Bronchial epithelial cell (primary cell): ENCODE measurements at regions not wholly inside any gene's neighbourhood (a gene's known extent, or its start where the extent isn't known, plus 50 kb on each side); places are given as distances from the start of the nearest gene placed in this dataset.

Experiments
- DNase-seq: peaks from one replicate; pipeline ENCODE4 v3.0.0-alpha.2; 2010; ENCODE audit warnings: low read depth
- FAIRE-seq: peaks from 2 replicates; lab custom pipeline; 2011; peaks lifted over from hg19 to GRCh38; lab: Jason Lieb, UNC
- H3K27me3 ChIP-seq: 2 replicates; pipeline ENCODE4 v1.5.1; 2011; ENCODE audit warnings: low read length; ENCODE audit not compliant: control insufficient read depth, insufficient read depth
- H3K36me3 ChIP-seq: 2 replicates; pipeline ENCODE4 v1.5.1; 2011; ENCODE audit warnings: low read length; ENCODE audit not compliant: control insufficient read depth, insufficient read depth
- H3K4me3 ChIP-seq: 2 replicates; pipeline ENCODE4 v1.5.1; 2011; ENCODE audit warnings: mild to moderate bottlenecking, low read depth, low read length, control low read depth
- CTCF ChIP-seq: IDR thresholded peaks from 2 replicates; pipeline ENCODE4 v1.5.1; 2011; ENCODE audit warnings: mild to moderate bottlenecking, moderate library complexity, low read length, control low read depth, inconsistent platforms; ENCODE audit not compliant: insufficient read depth, severe bottlenecking

- H3K4me3 ChIP-seq = no peak overlapping the region
- no peaks in the 10 kb centered on the region for H3K27me3 ChIP-seq
- no peak for DNase-seq
- no peaks in the 10 kb centered on the region for H3K36me3 ChIP-seq
- FAIRE-seq = no peak
- no peak for TF ChIP-seq CTCF
Measured at GRCh38 chr13:81197966-81198365, 857.0 kb upstream of the SPRY2 start.

GRCh38 chr13:81197483-81197882 lies 856.6 kb upstream of the SPRY2 start:
- no peaks in the 10 kb centered on the region for H3K27me3 ChIP-seq
- no peak for DNase-seq
- H3K4me3 ChIP-seq = no peak overlapping the region
- TF ChIP-seq CTCF = no peak
- H3K36me3 ChIP-seq = no peaks in the 10 kb centered on the region
- no peak for FAIRE-seq

GRCh38 chr13:81194362-81194761 lies 853.4 kb upstream of the SPRY2 start:
- no peak overlapping the region for H3K4me3 ChIP-seq
- no peak for DNase-seq
- no peak for FAIRE-seq
- no peaks in the 10 kb centered on the region for H3K36me3 ChIP-seq
- H3K27me3 ChIP-seq = no peaks in the 10 kb centered on the region
- no peak for TF ChIP-seq CTCF

GRCh38 chr13:81184556-81185265 lies 843.8 kb upstream of the SPRY2 start:
- H3K36me3 ChIP-seq = no peaks in the 10 kb centered on the region
- no peak for TF ChIP-seq CTCF
- DNase-seq (peak; percentile 29), FAIRE-seq (peak; percentile 13)
- no peak overlapping the region for H3K4me3 ChIP-seq
- H3K27me3 ChIP-seq = no peaks in the 10 kb centered on the region

- H3K36me3 ChIP-seq = no peaks in the 10 kb centered on the region
- H3K4me3 ChIP-seq = no peak overlapping the region
- FAIRE-seq (no peak), DNase-seq (peak; percentile 5)
- no peaks in the 10 kb centered on the region for H3K27me3 ChIP-seq
- TF ChIP-seq CTCF = no peak
Measured at GRCh38 chr13:81172603-81173002, 831.7 kb upstream of the SPRY2 start.
